IMR-90 (cell line): ENCODE measurements at regions not wholly inside any gene's neighbourhood (a gene's known extent, or its start where the extent isn't known, plus 50 kb on each side); places are given as distances from the start of the nearest gene placed in this dataset.

ENCODE experiments used
- ATAC-seq: fragments of 200-7000 bp; cut with Tn5 transposase; 2 replicates; pipeline ENCODE4 v1.9.1; 2020; ENCODE audit warnings: low read depth, mild to moderate bottlenecking, moderate library complexity
- BruUV-seq: library from RNA; stranded (reverse); fragments of 400-500 nt; replicated peaks from 2 replicates; lab custom pipeline; 2021; lab: Mats Ljungman, UMichigan
- CTCF ChIA-PET: fragments of 300-600 bp; formaldehyde crosslinking; extraction: SDS; loops from one replicate; lab custom pipeline; 2021; ENCODE audit warnings: antibody characterized with exemption; lab: Yijun Ruan, JAX
- POLR2A ChIA-PET: fragments of 300-600 bp; sonication (Branson Sonifier 250); formaldehyde crosslinking; loops from one replicate; lab custom pipeline; 2022; ENCODE audit warnings: antibody characterized with exemption; ENCODE audit not compliant: unreplicated experiment; lab: Charles Lee
- DNase-seq: peaks from one replicate; pipeline ENCODE4 v3.0.0; 2013
- H2AFZ ChIP-seq: replicated peaks from 2 replicates; pipeline ENCODE3; 2013; ENCODE audit warnings: low read length, mild to moderate bottlenecking; ENCODE audit not compliant: poor library complexity
- H2AK5ac ChIP-seq: 2 replicates; pipeline ENCODE4 v1.6.1; 2013; ENCODE audit warnings: low read depth, low read length, inconsistent platforms
- H2AK9ac ChIP-seq: replicated peaks from 2 replicates; pipeline ENCODE3; 2013; ENCODE audit warnings: mild to moderate bottlenecking, low read depth, low read length, moderate library complexity; ENCODE audit not compliant: poor library complexity
- H2BK120ac ChIP-seq: 2 replicates; pipeline ENCODE4 v1.6.1; 2013; ENCODE audit warnings: low read depth, low read length, inconsistent platforms
- H2BK15ac ChIP-seq: 3 replicates; pipeline ENCODE4 v1.6.1; 2013; ENCODE audit warnings: low read depth, low read length, inconsistent platforms
- H2BK20ac ChIP-seq: 2 replicates; pipeline ENCODE4 v1.6.1; 2013; ENCODE audit warnings: low read depth, mild to moderate bottlenecking, inconsistent platforms, low read length, moderate library complexity
- H2BK5ac ChIP-seq: 2 replicates; pipeline ENCODE4 v1.6.1; 2013; ENCODE audit warnings: mild to moderate bottlenecking, low read depth, low read length, inconsistent platforms; ENCODE audit not compliant: poor library complexity, severe bottlenecking
- H3K14ac ChIP-seq: replicated peaks from 2 replicates; pipeline ENCODE4 v1.6.1; 2013; ENCODE audit warnings: low read depth, low read length, inconsistent platforms
- H3K18ac ChIP-seq: 2 replicates; pipeline ENCODE4 v1.6.1; 2013; ENCODE audit warnings: low read depth, low read length, control low read depth
- H3K23ac ChIP-seq: 2 replicates; pipeline ENCODE4 v1.6.1; 2013; ENCODE audit warnings: low read depth, low read length, inconsistent platforms
- H3K27ac ChIP-seq: 2 replicates; pipeline ENCODE4 v1.5.1; 2013; ENCODE audit warnings: mild to moderate bottlenecking, control low read depth, low read length; ENCODE audit not compliant: insufficient read depth
- H3K27me3 ChIP-seq: 2 replicates; pipeline ENCODE4 v1.6.1; 2013; ENCODE audit warnings: low read length; ENCODE audit not compliant: control insufficient read depth, insufficient read depth
- H3K36me3 ChIP-seq: 2 replicates; pipeline ENCODE4 v1.6.1; 2013; ENCODE audit warnings: low read length, mixed read lengths; ENCODE audit not compliant: control insufficient read depth, insufficient read depth
- H3K4ac ChIP-seq: 2 replicates; pipeline ENCODE4 v1.6.1; 2013; ENCODE audit warnings: low read depth, low read length, inconsistent platforms
- H3K4me1 ChIP-seq: 2 replicates; pipeline ENCODE4 v1.6.1; 2013; ENCODE audit warnings: low read length, mixed read lengths; ENCODE audit not compliant: control insufficient read depth, insufficient read depth
- H3K4me2 ChIP-seq: 2 replicates; pipeline ENCODE4 v1.6.1; 2013; ENCODE audit warnings: low read depth, mild to moderate bottlenecking, control low read depth, low read length, moderate library complexity
- H3K4me3 ChIP-seq: 2 replicates; pipeline ENCODE4 v1.5.1; 2013; ENCODE audit warnings: low read depth, mild to moderate bottlenecking, control low read depth, low read length, moderate library complexity; ENCODE audit not compliant: insufficient read depth
- H3K56ac ChIP-seq: 2 replicates; pipeline ENCODE4 v1.6.1; 2013; ENCODE audit warnings: low read length, inconsistent platforms; ENCODE audit not compliant: insufficient read depth; ENCODE audit errors: extremely low read depth
- H3K79me1 ChIP-seq, 2 experiments: 2 replicates each; pipeline ENCODE4 v1.6.1; 2013; ENCODE audit warnings: low read length in 2 of 2, inconsistent platforms in 1 of 2, low read depth in 1 of 2
- H3K9ac ChIP-seq: 2 replicates; pipeline ENCODE4 v1.6.1; 2013; ENCODE audit warnings: low read depth, low read length, control low read depth
- H3K9me1 ChIP-seq: 2 replicates; pipeline ENCODE4 v1.6.1; 2013; ENCODE audit warnings: low read length, inconsistent platforms; ENCODE audit not compliant: insufficient read depth
- H3K9me3 ChIP-seq: 2 replicates; pipeline ENCODE4 v1.6.1; 2013; ENCODE audit warnings: low read length; ENCODE audit not compliant: control insufficient read depth, insufficient read depth
- H4K20me1 ChIP-seq: 2 replicates; pipeline ENCODE4 v1.6.1; 2013; ENCODE audit warnings: low read length, inconsistent platforms; ENCODE audit not compliant: insufficient read depth
- H4K5ac ChIP-seq: 2 replicates; pipeline ENCODE4 v1.6.1; 2013; ENCODE audit warnings: mild to moderate bottlenecking, low read depth, low read length, control low read depth
- H4K8ac ChIP-seq, 2 experiments: 2 replicates each; pipeline ENCODE4 v1.6.1; 2013; ENCODE audit warnings: low read depth in 2 of 2, low read length in 2 of 2, control low read depth in 1 of 2, inconsistent platforms in 1 of 2
- H4K91ac ChIP-seq: 2 replicates; pipeline ENCODE4 v1.6.1; 2013; ENCODE audit warnings: low read depth, low read length, inconsistent platforms; ENCODE audit not compliant: insufficient read depth
- CHD1 ChIP-seq: IDR thresholded peaks from 2 replicates; pipeline ENCODE4 v1.6.1; 2012; ENCODE audit warnings: low read depth, low read length, improper control_type of control experiment
- FOS ChIP-seq: fragments of 150-350 bp; IDR thresholded peaks from 2 replicates; pipeline ENCODE4 v1.6.1; 2016; ENCODE audit warnings: low read depth, low read length
- MAZ ChIP-seq: IDR thresholded peaks from 2 replicates; pipeline ENCODE4 v1.6.1; 2012; ENCODE audit warnings: low read depth, mild to moderate bottlenecking, low read length, improper control_type of control experiment, moderate library complexity, borderline replicate concordance
- MXI1 ChIP-seq: IDR thresholded peaks from 2 replicates; pipeline ENCODE4 v1.6.1; 2012; ENCODE audit warnings: low read depth, mild to moderate bottlenecking, low read length, moderate library complexity, borderline replicate concordance
- RAD21 ChIP-seq: IDR thresholded peaks from 2 replicates; pipeline ENCODE4 v1.6.1; 2012; ENCODE audit warnings: low read length, improper control_type of control experiment
- RCOR1 ChIP-seq: IDR thresholded peaks from 2 replicates; pipeline ENCODE4 v1.6.1; 2012; ENCODE audit warnings: mild to moderate bottlenecking, low read length, improper control_type of control experiment; ENCODE audit not compliant: insufficient replicate concordance
- SMC3 ChIP-seq: fragments of 150-350 bp; IDR thresholded peaks from 2 replicates; pipeline ENCODE4 v1.6.1; 2016; ENCODE audit warnings: low read depth, mild to moderate bottlenecking, antibody characterized with exemption, low read length, moderate library complexity
- dilution Hi-C: fragments of 300-500 bp; cut with HindIII; formaldehyde crosslinking; loops from one replicate; pipeline ENCODE4 v1.14.3; 2018; ENCODE audit warnings: low sequenced_read_pairs; ENCODE audit not compliant: unreplicated experiment
- in situ Hi-C: fragments of 300-500 bp; cut with MboI; formaldehyde crosslinking; loops from 3 replicates; pipeline ENCODE4 v1.14.3; 2019; ENCODE audit warnings: low sequenced_read_pairs, inconsistent platforms, mixed read lengths
- intact Hi-C: fragments of 100-400 bp; cut with micrococcal nuclease; formaldehyde crosslinking; loops from 2 replicates; pipeline ENCODE4 v1.10.0; 2022
- TF ChIP-seq, protein P1 (sequence below): conservative IDR thresholded peaks from 2 replicates; pipeline ENCODE4 v1.5.1; 2012; ENCODE audit warnings: mild to moderate bottlenecking, low read depth, low read length, improper control_type of control experiment

DNA sequence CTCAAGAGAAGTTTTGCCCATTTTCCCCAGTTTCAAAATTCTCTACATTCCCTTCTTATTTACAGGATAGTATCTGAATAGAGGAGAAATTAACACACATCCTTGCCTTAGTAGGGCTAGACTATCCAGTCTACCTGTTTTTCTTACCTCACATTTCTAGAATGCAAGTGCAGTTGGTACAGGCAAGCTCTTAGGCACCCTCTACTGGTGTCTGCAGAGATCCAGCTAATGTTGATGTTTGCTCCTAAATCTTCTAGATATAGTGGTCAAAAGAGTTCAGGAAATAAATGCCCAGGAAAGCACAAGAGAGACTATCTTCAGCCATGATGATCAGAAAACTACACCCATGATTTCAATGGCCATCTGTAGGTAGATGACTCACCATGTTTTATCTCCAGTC lies 205.3 kb downstream of the HTR7 start:
- Histone ChIP-seq H2BK20ac (no peak overlapping the region), H3K27me3 (no peaks in the 10 kb centered on the region), H3K4me3 (no peak overlapping the region), H3K9me3 (no peaks in the 10 kb centered on the region), H3K36me3 (no peaks in the 10 kb centered on the region), H4K20me1 (no peaks in the 10 kb centered on the region), H2AK5ac (no peak overlapping the region), H3K18ac (no peak overlapping the region), H3K4me1 (no peaks in the 10 kb centered on the region), H2BK120ac (no peak overlapping the region), H2AK9ac (no peak overlapping the region), H3K9me1 (no peaks in the 10 kb centered on the region), H3K79me1 (no peaks in the 10 kb centered on the region), H3K23ac (no peak overlapping the region), H3K9ac (no peak overlapping the region), H4K5ac (no peak overlapping the region), H2AFZ (no peak overlapping the region), H4K91ac (no peak overlapping the region), H3K4me2 (no peak overlapping the region), H4K8ac (no peak overlapping the region), H3K27ac (no peak overlapping the region), H3K56ac (no peak overlapping the region), H3K14ac (no peak overlapping the region), H2BK15ac (no peak overlapping the region), H3K4ac (no peak overlapping the region), H2BK5ac (no peak overlapping the region)
- DNase-seq (peak; percentile 20), ATAC-seq (no peak)
- intact Hi-C loops = loop anchor here (1.0 to 10.0 kb wide), 3 partner anchors 364 to 858 kb away; no protein-coding TSS in a partner anchor
- TF ChIP-seq MAZ = no peak
- TF ChIP-seq, protein P1, sequence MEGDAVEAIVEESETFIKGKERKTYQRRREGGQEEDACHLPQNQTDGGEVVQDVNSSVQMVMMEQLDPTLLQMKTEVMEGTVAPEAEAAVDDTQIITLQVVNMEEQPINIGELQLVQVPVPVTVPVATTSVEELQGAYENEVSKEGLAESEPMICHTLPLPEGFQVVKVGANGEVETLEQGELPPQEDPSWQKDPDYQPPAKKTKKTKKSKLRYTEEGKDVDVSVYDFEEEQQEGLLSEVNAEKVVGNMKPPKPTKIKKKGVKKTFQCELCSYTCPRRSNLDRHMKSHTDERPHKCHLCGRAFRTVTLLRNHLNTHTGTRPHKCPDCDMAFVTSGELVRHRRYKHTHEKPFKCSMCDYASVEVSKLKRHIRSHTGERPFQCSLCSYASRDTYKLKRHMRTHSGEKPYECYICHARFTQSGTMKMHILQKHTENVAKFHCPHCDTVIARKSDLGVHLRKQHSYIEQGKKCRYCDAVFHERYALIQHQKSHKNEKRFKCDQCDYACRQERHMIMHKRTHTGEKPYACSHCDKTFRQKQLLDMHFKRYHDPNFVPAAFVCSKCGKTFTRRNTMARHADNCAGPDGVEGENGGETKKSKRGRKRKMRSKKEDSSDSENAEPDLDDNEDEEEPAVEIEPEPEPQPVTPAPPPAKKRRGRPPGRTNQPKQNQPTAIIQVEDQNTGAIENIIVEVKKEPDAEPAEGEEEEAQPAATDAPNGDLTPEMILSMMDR = peak; percentile 46
- TF ChIP-seq CHD1 = no peak
- TF ChIP-seq MXI1 = no peak
- TF ChIP-seq FOS = no peak
- TF ChIP-seq RAD21 = peak; percentile 51
- no peak for TF ChIP-seq RCOR1
- peak; percentile 49 for TF ChIP-seq SMC3
- ChIA-PET POLR2A (no interaction called here), CTCF (interaction anchor here (0.7 to 1.7 kb wide), 6 partner anchors 9 to 504 kb away, joined by 3 to 7 read pairs (median 4); no protein-coding TSS in a partner anchor)
- dilution Hi-C loops = no loop called here
- in situ Hi-C loops = no loop called here
- no TSS peak for BruUV-seq
